GM20000 (cell line): ENCODE measurements at regions not wholly inside any gene's neighbourhood (a gene's known extent, or its start where the extent isn't known, plus 50 kb on each side); places are given as distances from the start of the nearest gene placed in this dataset.
A peak's percentile ranks its signal among the peaks of the same experiment; 100 is the strongest.

Experiments
- DNase-seq: peaks from one replicate; pipeline ENCODE4 v3.0.0; 2012; ENCODE audit warnings: low spot score
- CTCF ChIP-seq: IDR thresholded peaks from 2 replicates; pipeline ENCODE4 v1.5.1; 2012; ENCODE audit warnings: mild to moderate bottlenecking, control low read depth; ENCODE audit errors: extremely low read depth, missing control alignments

GRCh38 chr10:52420656-52421055 lies 106.6 kb downstream of the DKK1 start:
- TF ChIP-seq CTCF: no peak
- DNase-seq: no peak

- DNase-seq: no peak
- no peak for TF ChIP-seq CTCF
Measured at GRCh38 chr10:52423369-52423768, 109.3 kb downstream of the DKK1 start.

- no peak for DNase-seq
- TF ChIP-seq CTCF: no peak
Measured at GRCh38 chr10:52424341-52424740, 110.3 kb downstream of the DKK1 start.

GRCh38 chr10:52434734-52435133 lies 120.7 kb downstream of the DKK1 start:
- no peak for TF ChIP-seq CTCF
- no peak for DNase-seq

- TF ChIP-seq CTCF: no peak
- no peak for DNase-seq
Measured at GRCh38 chr10:52436664-52437063, 122.6 kb downstream of the DKK1 start.

- DNase-seq: peak; percentile 6
- no peak for TF ChIP-seq CTCF
Measured at GRCh38 chr10:52437205-52437646, 123.1 kb downstream of the DKK1 start.

GRCh38 chr10:52438119-52438518 lies 124.0 kb downstream of the DKK1 start:
- DNase-seq: no peak
- TF ChIP-seq CTCF: no peak
